Tibial nerve (tissue), 4 donors: ENCODE measurements at regions not wholly inside any gene's neighbourhood (a gene's known extent, or its start where the extent isn't known, plus 50 kb on each side); places are given as distances from the start of the nearest gene placed in this dataset.
A peak's percentile ranks its signal among the peaks of the same experiment; 100 is the strongest.

Experiments
- EP300 ChIP-seq, 2 donors: sonication (generic); formaldehyde crosslinking; IDR thresholded peaks; one replicate each; pipeline ENCODE4 v1.6.1; 2017; ENCODE audit warnings: antibody characterized with exemption in 2 of 2, mild to moderate bottlenecking in 1 of 2
- POLR2A ChIP-seq, 2 donors: fragments of 450-650 bp; IDR thresholded peaks; one replicate each; pipeline ENCODE4 v1.6.1; 2017; ENCODE audit warnings: antibody characterized with exemption in 2 of 2, mild to moderate bottlenecking in 2 of 2, moderate library complexity in 2 of 2
- TF ChIP-seq, protein P1 (sequence below), 5 experiments: fragments of 200-600 bp in 3 of 5; fragments of 450-650 bp in 2 of 5; sonication (generic) in 3 of 5; IDR thresholded peaks; one replicate each; pipeline ENCODE4 v1.5.1; 2016 to 2019; ENCODE audit warnings: antibody characterized with exemption in 5 of 5, mild to moderate bottlenecking in 3 of 5, moderate library complexity in 2 of 5

DNA sequence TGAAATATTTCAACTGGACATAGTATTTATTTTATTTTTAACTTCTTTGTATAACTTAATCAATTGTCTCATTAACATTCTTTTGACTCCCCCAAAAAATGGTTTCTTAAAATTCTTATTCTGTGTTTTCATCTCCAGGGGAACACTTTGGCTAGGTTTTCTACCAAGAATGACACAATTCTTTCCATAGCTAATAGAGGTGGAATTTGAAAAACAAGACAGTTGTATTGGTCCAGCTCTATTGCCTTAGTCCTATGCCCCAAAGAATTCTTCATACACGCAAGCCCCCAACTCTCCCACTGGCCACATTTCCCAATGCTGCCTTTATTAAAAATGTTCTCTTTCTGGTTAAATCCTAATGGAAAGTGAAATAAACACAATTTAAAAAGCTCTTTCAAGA, 104.7 kb upstream of the PKDCC start:
- TF ChIP-seq POLR2A (IDR thresholded peaks at IDR 0.05): no peak
- TF ChIP-seq, protein P1, sequence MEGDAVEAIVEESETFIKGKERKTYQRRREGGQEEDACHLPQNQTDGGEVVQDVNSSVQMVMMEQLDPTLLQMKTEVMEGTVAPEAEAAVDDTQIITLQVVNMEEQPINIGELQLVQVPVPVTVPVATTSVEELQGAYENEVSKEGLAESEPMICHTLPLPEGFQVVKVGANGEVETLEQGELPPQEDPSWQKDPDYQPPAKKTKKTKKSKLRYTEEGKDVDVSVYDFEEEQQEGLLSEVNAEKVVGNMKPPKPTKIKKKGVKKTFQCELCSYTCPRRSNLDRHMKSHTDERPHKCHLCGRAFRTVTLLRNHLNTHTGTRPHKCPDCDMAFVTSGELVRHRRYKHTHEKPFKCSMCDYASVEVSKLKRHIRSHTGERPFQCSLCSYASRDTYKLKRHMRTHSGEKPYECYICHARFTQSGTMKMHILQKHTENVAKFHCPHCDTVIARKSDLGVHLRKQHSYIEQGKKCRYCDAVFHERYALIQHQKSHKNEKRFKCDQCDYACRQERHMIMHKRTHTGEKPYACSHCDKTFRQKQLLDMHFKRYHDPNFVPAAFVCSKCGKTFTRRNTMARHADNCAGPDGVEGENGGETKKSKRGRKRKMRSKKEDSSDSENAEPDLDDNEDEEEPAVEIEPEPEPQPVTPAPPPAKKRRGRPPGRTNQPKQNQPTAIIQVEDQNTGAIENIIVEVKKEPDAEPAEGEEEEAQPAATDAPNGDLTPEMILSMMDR (IDR thresholded peaks at IDR 0.05): no peak
- TF ChIP-seq EP300 (IDR thresholded peaks at IDR 0.05): peak in 1 of 2 donors; percentile 23
